Activated CD4-positive, alpha-beta T cell treated with anti-CD3 and anti-CD28 coated beads, Interleukin-2, amount 10 ng/mL, durations not matched to agents 24 days and 14 days (primary cell): ENCODE measurements at regions not wholly inside any gene's neighbourhood (a gene's known extent, or its start where the extent isn't known, plus 50 kb on each side); places are given as distances from the start of the nearest gene placed in this dataset.

Experiments used
- DNase-seq: peaks from one replicate; pipeline ENCODE4 v3.0.0; 2022
- H3K27ac Mint-ChIP-seq: one replicate; pipeline ENCODE4 v1.8.0; 2022; ENCODE audit warnings: mild to moderate bottlenecking, mixed read lengths
- H3K27me3 Mint-ChIP-seq: one replicate; pipeline ENCODE4 v1.8.0; 2022; ENCODE audit warnings: mixed read lengths
- H3K36me3 Mint-ChIP-seq: one replicate; pipeline ENCODE4 v1.8.0; 2022; ENCODE audit warnings: low read depth, mild to moderate bottlenecking, mixed read lengths
- H3K4me1 Mint-ChIP-seq: one replicate; pipeline ENCODE4 v1.8.0; 2021; ENCODE audit warnings: mixed read lengths
- H3K4me3 Mint-ChIP-seq: one replicate; pipeline ENCODE4 v1.8.0; 2022; ENCODE audit warnings: mild to moderate bottlenecking, moderate library complexity, mixed read lengths
- H3K9me3 Mint-ChIP-seq: one replicate; pipeline ENCODE4 v1.8.0; 2021; ENCODE audit warnings: mixed read lengths
- intact Hi-C: fragments of 100-400 bp; cut with micrococcal nuclease; formaldehyde crosslinking; loops from one replicate; pipeline ENCODE4 v1.15.1; 2023

GRCh38 chr5:96340357-96340756, 92.7 kb downstream of the PCSK1 start:
- DNase-seq: no peak
- intact Hi-C loops: loop anchor here (10.0 kb wide), 3 partner anchors 626 to 824 kb away; no protein-coding TSS in a partner anchor
- peaks cover 25% of the 10 kb centered on the region for H3K4me1 Mint-ChIP-seq
- no peaks in the 10 kb centered on the region for H3K36me3 Mint-ChIP-seq
- no peak overlapping the region for H3K4me3 Mint-ChIP-seq
- no peaks in the 10 kb centered on the region for H3K9me3 Mint-ChIP-seq
- peaks cover 29% of the 10 kb centered on the region for H3K27me3 Mint-ChIP-seq
- H3K27ac Mint-ChIP-seq: no peak overlapping the region

- Mint-ChIP-seq H3K27ac (no peak overlapping the region), H3K4me3 (no peak overlapping the region), H3K27me3 (peaks cover 29% of the 10 kb centered on the region), H3K9me3 (no peaks in the 10 kb centered on the region), H3K36me3 (no peaks in the 10 kb centered on the region), H3K4me1 (peaks cover 21% of the 10 kb centered on the region)
- intact Hi-C loops: loop anchor here (5.0 to 10.0 kb wide), 8 partner anchors 115 to 825 kb away; partner anchors contain the start of gene RFESD
- DNase-seq: no peak
Observed at GRCh38 chr5:96339862-96340261, 93.2 kb downstream of the PCSK1 start.

GRCh38 chr5:96338624-96339415, 94.2 kb downstream of the PCSK1 start:
- peaks cover 25% of the 10 kb centered on the region for H3K27me3 Mint-ChIP-seq
- H3K9me3 Mint-ChIP-seq: no peaks in the 10 kb centered on the region
- no peak overlapping the region for H3K4me3 Mint-ChIP-seq
- H3K4me1 Mint-ChIP-seq: peaks cover 13% of the 10 kb centered on the region
- DNase-seq: no peak
- intact Hi-C loops: loop anchor here (5.0 to 10.0 kb wide), 5 partner anchors 114 to 694 kb away; partner anchors contain the start of gene RFESD
- H3K27ac Mint-ChIP-seq: no peak overlapping the region
- H3K36me3 Mint-ChIP-seq: no peaks in the 10 kb centered on the region

GRCh38 chr5:96338091-96338490, 95.0 kb downstream of the PCSK1 start:
- peaks cover 20% of the 10 kb centered on the region for H3K27me3 Mint-ChIP-seq
- intact Hi-C loops: loop anchor here (5.0 to 10.0 kb wide), 5 partner anchors 113 to 693 kb away; partner anchors contain the start of gene RFESD
- H3K27ac Mint-ChIP-seq: no peak overlapping the region
- H3K36me3 Mint-ChIP-seq: no peaks in the 10 kb centered on the region
- H3K4me3 Mint-ChIP-seq: no peak overlapping the region
- DNase-seq: no peak
- H3K9me3 Mint-ChIP-seq: no peaks in the 10 kb centered on the region
- H3K4me1 Mint-ChIP-seq: peaks cover 13% of the 10 kb centered on the region

GRCh38 chr5:96337048-96337781, 95.8 kb downstream of the PCSK1 start:
- intact Hi-C loops: loop anchor here (5.0 to 10.0 kb wide), 5 partner anchors 112 to 692 kb away; partner anchors contain the start of gene RFESD
- DNase-seq: no peak
- Mint-ChIP-seq H3K27me3 (peaks cover 15% of the 10 kb centered on the region), H3K4me3 (no peak overlapping the region), H3K4me1 (peaks cover 13% of the 10 kb centered on the region), H3K36me3 (no peaks in the 10 kb centered on the region), H3K27ac (no peak overlapping the region), H3K9me3 (no peaks in the 10 kb centered on the region)

GRCh38 chr5:96336351-96336985, 96.6 kb downstream of the PCSK1 start:
- no peaks in the 10 kb centered on the region for H3K36me3 Mint-ChIP-seq
- H3K9me3 Mint-ChIP-seq: no peaks in the 10 kb centered on the region
- no peak overlapping the region for H3K27ac Mint-ChIP-seq
- H3K4me3 Mint-ChIP-seq: no peak overlapping the region
- DNase-seq: peak; percentile 89
- peaks cover 13% of the 10 kb centered on the region for H3K4me1 Mint-ChIP-seq
- intact Hi-C loops: loop anchor here (1.0 to 10.0 kb wide), 8 partner anchors 112 to 692 kb away; partner anchors contain the start of genes ELL2 and RFESD
- H3K27me3 Mint-ChIP-seq: peaks cover 12% of the 10 kb centered on the region

- no peaks in the 10 kb centered on the region for H3K9me3 Mint-ChIP-seq
- intact Hi-C loops: loop anchor here (1.0 to 10.0 kb wide), 9 partner anchors 55 to 691 kb away; partner anchors contain the start of genes ELL2 and RFESD
- H3K27ac Mint-ChIP-seq: no peak overlapping the region
- no peaks in the 10 kb centered on the region for H3K36me3 Mint-ChIP-seq
- peaks cover 13% of the 10 kb centered on the region for H3K4me1 Mint-ChIP-seq
- no peak for DNase-seq
- H3K27me3 Mint-ChIP-seq: peaks cover 12% of the 10 kb centered on the region
- H3K4me3 Mint-ChIP-seq: no peak overlapping the region
Observed at GRCh38 chr5:96335873-96336272, 97.2 kb downstream of the PCSK1 start.

- H3K4me3 Mint-ChIP-seq: no peak overlapping the region
- no peaks in the 10 kb centered on the region for H3K9me3 Mint-ChIP-seq
- H3K36me3 Mint-ChIP-seq: no peaks in the 10 kb centered on the region
- DNase-seq: no peak
- H3K4me1 Mint-ChIP-seq: peaks cover 2% of the 10 kb centered on the region
- peaks cover 11% of the 10 kb centered on the region for H3K27me3 Mint-ChIP-seq
- intact Hi-C loops: loop anchor here (10.0 kb wide), 3 partner anchors 109 to 689 kb away; partner anchors contain the start of gene RFESD
- no peak overlapping the region for H3K27ac Mint-ChIP-seq
Observed at GRCh38 chr5:96333391-96333790, 99.7 kb downstream of the PCSK1 start.

- peaks cover 13% of the 10 kb centered on the region for H3K27me3 Mint-ChIP-seq
- intact Hi-C loops: loop anchor here (10.0 kb wide), 3 partner anchors 108 to 688 kb away; partner anchors contain the start of gene RFESD
- H3K4me1 Mint-ChIP-seq: peaks cover 2% of the 10 kb centered on the region
Observed at GRCh38 chr5:96332535-96333366, 100.3 kb downstream of the PCSK1 start.

GRCh38 chr5:96331681-96332361, 101.2 kb downstream of the PCSK1 start:
- Mint-ChIP-seq H3K27ac (no peak overlapping the region), H3K9me3 (no peaks in the 10 kb centered on the region), H3K27me3 (peaks cover 13% of the 10 kb centered on the region), H3K36me3 (no peaks in the 10 kb centered on the region), H3K4me1 (peaks cover 2% of the 10 kb centered on the region), H3K4me3 (no peak overlapping the region)
- DNase-seq: no peak
- intact Hi-C loops: loop anchor here (10.0 kb wide), 3 partner anchors 107 to 687 kb away; partner anchors contain the start of gene RFESD

More at GRCh38 chr5:96332535-96333366, 100.3 kb downstream of the PCSK1 start:
- Mint-ChIP-seq H3K4me3 (no peak overlapping the region), H3K27ac (no peak overlapping the region), H3K9me3 (no peaks in the 10 kb centered on the region), H3K36me3 (no peaks in the 10 kb centered on the region)
- no peak for DNase-seq

- intact Hi-C loops: loop anchor here (10.0 kb wide), 3 partner anchors 106 to 686 kb away; partner anchors contain the start of gene RFESD
Observed at GRCh38 chr5:96331210-96331609, 101.8 kb downstream of the PCSK1 start.

GRCh38 chr5:96330530-96331140, 102.4 kb downstream of the PCSK1 start:
- intact Hi-C loops: loop anchor here (10.0 kb wide), 3 partner anchors 106 to 686 kb away; partner anchors contain the start of gene RFESD
- no peak overlapping the region for H3K4me3 Mint-ChIP-seq
- DNase-seq: no peak
- peaks cover 19% of the 10 kb centered on the region for H3K27me3 Mint-ChIP-seq
- H3K36me3 Mint-ChIP-seq: no peaks in the 10 kb centered on the region
- H3K9me3 Mint-ChIP-seq: no peaks in the 10 kb centered on the region
- H3K4me1 Mint-ChIP-seq: peaks cover 2% of the 10 kb centered on the region
- H3K27ac Mint-ChIP-seq: no peak overlapping the region

More at GRCh38 chr5:96331210-96331609, 101.8 kb downstream of the PCSK1 start:
- Mint-ChIP-seq H3K27ac (no peak overlapping the region), H3K9me3 (no peaks in the 10 kb centered on the region), H3K36me3 (no peaks in the 10 kb centered on the region), H3K27me3 (peaks cover 17% of the 10 kb centered on the region), H3K4me1 (peaks cover 2% of the 10 kb centered on the region), H3K4me3 (no peak overlapping the region)
- DNase-seq: no peak
